ENCODE measurements at regions not wholly inside any gene's neighbourhood (a gene's known extent, or its start where the extent isn't known, plus 50 kb on each side); places are given as distances from the start of the nearest gene placed in this dataset.

DNA sequence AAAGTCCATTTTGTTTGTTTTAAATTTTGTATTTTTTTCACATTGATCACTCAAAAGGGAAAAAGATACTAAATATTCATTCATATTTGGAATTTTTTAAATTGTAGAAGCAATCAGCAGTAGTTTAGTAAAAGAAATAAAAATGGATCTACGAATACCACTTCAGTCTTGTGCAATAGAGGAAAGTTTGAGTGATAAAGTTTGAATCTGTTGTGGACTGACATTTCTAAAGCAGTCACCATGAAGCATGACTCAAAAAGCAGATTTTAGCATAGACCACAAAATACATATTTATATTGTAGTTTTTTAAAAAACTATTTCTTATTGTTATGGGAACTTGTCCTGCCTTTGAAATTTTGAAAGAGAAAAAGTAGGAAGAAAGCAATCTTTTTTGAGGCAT is 520.5 kb upstream of the ZEB2 start:
- TF ChIP-seq CTCF (IDR thresholded peaks at IDR 0.05) (no peak), POLR2A (IDR thresholded peaks at IDR 0.05) (no peak), EP300 (IDR thresholded peaks at IDR 0.05) (no peak)
